ENCODE measurements at regions not wholly inside any gene's neighbourhood (a gene's known extent, or its start where the extent isn't known, plus 50 kb on each side); places are given as distances from the start of the nearest gene placed in this dataset.
"Not testable (repeated sequence)": the region's sequence is repeated elsewhere in the genome, so short reads cannot be mapped to it uniquely, and the experiment has no call there.

DNA sequence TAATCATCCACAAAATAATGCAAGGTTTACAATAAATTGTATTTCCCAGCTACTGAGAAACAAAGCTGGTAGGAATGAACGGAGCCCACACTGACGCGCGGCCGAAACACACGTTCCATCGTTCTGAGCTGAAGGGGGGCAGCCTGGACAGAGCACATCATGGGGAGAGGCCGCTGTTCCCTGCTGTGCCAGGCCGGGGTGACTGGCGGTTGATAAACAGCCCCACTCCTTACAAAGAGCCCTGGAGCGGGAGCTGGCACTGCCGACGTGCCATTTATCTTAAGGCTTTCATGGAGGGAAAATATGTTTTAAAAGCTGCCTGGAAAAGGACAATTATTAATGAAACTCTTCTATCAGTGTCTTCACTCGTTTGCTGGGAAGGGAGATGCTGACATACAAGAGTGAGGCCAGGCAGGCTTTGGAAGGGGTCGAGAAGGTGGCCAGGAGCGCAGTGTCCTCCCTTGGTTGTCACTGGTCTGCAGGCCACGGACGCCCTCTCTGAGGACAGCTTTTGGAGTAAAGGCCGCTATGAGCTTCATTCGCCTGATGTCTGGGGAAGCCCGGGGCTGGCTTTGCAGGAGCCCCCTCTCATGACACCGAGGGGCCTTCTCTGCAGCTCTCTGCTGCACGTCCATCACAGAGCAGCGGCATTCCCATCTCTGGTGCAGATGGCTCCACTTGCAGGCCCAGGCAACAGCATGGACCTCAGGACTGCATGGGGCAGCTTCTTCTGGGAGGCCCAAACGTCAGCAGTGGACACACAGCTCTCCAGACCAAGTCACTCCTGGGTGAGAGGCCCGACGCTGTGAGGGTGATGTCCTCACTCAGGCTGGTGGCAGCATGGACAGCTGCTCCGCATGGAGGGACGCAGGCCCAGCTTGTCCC, 355.3 kb upstream of the SFSWAP start:
- no peak for DNase-seq (ENCODE audit: low read depth in 2 of 3, low spot score in 2 of 3)

DNA sequence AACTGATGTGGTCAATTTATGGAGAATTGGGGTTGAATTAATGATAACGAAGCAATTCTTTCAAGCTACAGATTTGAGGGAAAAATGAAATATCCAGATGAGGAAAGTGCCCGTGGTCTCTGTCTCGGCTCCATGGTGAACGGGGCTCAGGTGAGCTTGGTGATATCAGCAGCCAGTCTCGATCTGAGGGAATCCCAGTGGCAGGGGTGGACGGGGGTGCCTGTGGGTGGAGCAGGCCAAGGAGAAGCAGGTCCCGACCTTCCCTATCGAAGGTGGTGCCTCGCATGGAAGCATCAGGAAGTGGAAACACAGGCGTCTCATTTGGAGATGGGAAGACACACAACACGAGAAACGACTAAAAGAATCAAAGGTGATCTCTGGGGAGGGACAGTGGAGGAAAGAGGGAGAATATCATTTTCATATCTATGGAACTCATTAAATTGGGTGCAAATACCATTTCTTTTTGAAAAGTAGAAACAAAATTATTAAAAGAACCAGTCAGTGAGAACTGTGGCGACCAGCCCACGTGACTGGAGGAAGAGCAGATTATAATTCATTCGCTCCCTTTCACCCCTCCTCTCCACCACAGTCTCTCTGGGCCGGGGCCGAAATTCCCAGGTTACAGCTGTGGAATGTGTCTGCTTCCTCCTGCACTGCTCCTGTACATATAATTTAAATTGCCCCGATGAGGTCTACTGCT, 354.3 kb upstream of the SFSWAP start:
- DNase-seq (ENCODE audit: low read depth in 2 of 3, low spot score in 2 of 3) = no peak

DNA sequence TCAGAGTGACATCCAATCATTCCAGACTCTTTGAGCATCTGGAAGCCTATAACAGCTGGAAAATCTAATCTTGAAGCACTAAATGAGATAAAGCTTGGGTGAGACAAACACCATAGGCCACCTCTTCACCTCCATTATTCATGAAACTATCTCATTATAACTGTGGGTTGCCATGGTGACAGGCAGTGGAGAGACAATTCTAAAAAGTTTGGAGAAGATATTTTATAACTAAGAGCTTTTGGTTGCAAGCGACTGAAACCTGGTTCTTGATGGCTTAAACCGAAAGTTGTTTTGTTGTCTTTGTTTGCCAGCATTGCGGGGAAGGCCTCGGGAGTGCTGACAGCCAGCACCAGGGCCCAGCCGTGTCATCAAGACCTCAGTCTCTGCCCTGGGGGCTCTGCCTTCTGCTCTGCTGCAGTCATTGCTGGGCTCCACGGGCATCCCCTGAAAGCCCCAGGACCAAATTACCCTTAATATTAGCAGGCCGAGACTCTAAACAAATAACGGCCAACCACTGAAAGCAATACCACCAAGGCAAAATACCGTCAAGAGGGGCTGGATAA, 353.6 kb upstream of the SFSWAP start:
- no peak for DNase-seq (ENCODE audit: low read depth in 2 of 3, low spot score in 2 of 3)

DNA sequence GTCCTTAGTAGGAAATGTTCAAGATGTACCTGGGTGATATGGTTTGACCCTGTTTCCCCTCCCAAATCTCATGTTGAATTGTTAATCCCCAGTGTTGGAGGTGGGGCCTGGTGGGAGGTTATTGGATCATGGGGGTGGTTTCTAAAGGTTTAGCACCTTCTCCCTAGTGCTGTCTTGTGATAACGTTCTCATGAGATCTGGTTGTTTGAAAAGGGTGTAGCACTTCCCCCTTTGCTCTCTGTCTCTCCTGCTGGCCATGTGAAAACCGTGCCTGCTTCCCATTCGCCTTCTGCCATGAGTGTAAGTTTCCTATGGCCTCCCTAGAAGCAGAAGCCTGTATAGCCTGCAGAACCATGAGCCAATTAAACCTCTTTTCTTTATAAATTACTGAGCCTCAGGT, 353.0 kb upstream of the SFSWAP start:
- no peak for DNase-seq (ENCODE audit: low read depth in 2 of 3, low spot score in 2 of 3)

DNA sequence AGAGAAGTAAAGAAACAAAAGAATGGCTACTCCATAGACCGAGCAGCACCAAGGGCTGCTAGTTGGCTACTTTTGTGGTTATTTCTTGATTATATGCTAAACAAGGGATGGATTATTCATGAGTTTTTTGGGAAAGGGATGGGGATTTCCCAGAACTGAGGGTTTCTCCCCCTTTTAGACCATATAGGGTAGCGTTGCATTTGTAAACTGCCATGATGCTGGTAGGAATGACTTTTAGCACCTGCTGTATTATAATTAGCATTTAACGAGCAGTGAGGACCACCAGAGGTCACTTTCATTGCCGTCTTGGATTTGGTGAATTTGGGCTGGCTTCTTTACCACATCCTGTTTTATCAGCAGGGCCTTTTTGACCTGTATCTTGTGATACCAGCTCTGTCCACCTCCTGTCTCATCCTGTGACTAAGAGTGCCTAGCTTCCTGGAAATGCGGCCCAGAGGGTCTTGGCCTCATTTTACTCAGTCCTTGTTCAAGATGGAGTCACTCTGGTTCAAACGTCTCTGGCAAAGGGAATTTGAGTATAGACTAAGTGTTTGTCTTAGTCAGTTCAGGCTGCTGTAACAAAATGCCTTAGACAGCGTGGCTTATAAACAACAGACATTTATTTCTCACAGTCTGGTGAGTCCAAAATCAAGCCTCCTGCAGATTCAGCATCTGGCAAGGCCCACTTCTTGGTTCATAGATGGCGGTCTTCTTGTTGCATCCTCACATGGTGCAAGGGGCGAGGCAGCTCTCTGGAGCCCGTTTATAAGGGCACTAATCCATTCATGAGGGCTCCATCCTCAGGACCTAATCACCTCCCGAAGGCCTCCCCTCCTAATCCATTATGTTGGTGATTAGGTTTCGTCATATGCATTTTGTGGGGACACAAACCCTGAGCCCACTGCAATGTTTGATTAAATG, 348.3 kb upstream of the SFSWAP start:
- DNase-seq (ENCODE audit: low read depth in 2 of 3, low spot score in 2 of 3) = no peak

DNA sequence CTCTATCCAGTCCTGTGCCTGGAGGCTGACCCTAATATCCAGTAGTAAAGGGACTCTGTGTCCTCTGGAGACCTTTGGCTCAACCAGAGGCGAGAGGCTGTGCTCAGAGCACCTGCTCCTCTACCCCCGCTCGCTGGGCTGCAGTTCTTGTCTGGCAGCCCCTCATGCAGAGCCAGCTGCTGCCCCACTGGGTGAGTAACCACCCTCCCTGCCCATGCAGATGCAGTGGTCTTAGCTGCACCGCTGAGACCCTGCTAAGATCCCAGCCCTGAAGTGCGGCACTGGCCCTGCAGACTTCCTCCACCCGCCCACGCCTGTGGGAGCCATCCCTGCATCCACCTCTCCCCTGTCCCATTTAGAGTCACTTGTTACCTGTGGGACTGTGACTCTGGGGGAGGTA, 347.5 kb upstream of the SFSWAP start:
- no peak for DNase-seq (ENCODE audit: low read depth in 2 of 3, low spot score in 2 of 3)

DNA sequence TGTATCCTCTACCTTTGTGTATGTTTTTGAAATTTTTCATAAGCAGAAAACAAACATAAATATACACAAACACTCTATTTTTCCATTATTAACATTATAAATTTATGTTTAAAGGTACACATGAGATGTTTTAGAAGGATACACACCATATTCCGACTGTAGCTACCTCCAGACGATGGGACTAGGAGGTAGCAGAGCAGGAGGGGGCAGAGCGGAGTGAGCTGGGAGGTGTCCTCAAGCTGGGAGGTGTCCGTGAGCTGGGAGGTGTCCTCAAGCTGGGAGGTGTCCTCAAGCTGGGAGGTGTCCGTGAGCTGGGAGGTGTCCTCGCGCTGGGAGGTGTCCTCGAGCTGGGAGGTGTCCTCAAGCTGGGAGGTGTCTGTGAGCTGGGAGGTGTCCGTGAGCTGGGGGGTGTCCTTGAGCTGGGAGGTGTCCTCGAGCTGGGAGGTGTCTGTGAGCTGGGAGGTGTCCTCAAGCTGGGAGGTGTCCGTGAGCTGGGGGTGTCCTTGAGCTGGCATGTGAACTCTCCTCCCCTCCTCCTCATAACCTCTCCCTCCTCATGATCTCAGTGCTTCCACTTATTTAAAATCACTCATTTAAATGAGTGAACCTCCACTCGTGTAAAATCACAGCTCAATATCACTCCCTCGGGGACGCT, 346.9 kb upstream of the SFSWAP start:
- no peak for DNase-seq (ENCODE audit: low read depth in 2 of 3, low spot score in 2 of 3)

DNA sequence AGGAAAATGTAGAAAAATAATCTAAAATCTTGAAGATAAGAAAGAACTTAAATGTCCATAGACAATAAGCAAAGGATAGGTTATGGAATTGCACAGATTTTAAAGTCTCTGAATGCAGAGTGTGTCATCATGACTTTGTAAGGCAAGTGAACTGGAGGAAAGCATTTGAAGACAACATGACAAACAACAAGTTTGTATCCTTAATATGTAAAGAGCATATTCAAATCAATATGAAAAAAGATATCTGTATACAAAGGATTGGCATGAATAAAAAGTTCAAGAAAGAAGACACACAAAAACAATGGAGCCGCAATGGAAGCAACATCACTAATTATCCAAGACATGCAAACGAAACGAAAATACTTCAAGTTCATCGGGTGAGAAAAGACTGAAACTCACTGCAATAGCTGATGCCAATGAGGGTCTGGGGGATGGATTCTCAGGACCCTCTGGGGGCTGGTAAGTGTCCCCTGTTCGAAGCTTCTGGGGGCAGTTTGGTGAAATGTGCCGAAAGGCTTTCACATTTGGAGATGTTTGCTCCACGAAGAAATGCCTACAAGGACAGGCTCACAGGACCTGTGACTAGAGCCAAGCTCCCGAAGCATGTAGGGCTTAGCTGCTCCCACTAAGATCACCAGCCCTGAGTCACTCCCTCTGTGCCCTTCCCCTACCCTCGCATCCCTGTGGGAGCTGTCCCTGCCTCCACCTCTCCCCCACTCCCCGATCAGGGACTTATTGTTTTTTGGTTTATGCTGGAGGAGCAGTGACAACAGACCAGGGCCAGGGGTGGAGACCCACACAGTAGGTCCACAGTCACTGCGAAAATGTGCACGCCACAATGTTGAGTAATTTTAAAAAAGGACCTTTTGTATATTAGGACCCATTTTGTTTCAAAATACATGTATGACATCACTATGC, 345.7 kb upstream of the SFSWAP start:
- DNase-seq (ENCODE audit: low read depth in 2 of 3, low spot score in 2 of 3) = no peak

DNA sequence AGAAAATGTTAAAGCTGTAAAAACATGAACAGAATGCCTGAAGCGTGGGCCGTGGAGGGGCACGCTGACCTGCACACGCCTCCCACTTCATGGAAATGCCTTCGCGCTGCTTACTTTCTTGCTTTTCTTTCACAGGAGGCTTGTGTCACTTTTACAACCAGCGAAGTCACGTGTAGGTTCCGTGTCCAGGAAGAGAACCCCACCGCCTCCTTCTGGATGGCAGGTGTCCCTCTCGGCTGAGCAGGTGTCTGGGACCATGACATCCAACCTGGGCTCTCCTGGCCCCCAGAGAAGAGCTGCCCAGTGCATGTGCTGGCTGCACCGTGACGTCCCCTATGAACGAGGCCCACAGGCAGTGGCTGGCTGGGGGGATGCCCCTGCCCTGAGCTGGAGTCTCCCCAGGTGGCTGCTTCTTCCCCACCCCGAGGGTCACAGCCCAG, 345.0 kb upstream of the SFSWAP start:
- no peak for DNase-seq (ENCODE audit: low read depth in 2 of 3, low spot score in 2 of 3)

DNA sequence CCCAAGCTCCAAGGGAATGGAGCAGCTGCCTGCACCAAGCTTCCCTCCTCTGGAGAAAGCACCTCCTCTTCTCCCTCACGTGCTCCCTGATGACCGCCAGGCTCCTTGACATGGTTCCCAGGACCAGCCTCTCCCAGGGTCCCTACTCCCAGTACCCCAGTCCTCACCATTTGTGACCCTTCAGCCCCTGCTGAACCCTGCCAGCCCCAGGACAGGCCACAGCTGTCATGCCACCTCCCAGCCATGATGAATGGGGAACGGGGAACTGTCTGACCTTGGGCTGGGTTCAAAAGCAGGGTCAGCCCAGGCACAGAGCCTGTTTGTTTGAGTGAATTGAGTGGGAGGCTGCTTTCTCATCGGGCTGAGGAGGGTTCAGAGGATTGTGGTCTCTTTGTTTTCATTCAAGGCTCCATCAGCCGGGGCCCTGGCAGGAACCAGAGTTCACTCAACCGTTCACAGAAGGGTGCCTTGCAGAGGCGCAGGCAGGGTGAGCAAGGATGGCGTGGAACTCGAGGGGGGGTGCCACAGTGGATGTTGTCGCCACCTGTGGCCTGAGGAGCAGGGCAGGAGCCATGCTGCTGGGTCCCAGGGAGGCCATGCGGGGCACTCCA, 344.5 kb upstream of the SFSWAP start:
- no peak for DNase-seq (ENCODE audit: low read depth in 2 of 3, low spot score in 2 of 3)

DNA sequence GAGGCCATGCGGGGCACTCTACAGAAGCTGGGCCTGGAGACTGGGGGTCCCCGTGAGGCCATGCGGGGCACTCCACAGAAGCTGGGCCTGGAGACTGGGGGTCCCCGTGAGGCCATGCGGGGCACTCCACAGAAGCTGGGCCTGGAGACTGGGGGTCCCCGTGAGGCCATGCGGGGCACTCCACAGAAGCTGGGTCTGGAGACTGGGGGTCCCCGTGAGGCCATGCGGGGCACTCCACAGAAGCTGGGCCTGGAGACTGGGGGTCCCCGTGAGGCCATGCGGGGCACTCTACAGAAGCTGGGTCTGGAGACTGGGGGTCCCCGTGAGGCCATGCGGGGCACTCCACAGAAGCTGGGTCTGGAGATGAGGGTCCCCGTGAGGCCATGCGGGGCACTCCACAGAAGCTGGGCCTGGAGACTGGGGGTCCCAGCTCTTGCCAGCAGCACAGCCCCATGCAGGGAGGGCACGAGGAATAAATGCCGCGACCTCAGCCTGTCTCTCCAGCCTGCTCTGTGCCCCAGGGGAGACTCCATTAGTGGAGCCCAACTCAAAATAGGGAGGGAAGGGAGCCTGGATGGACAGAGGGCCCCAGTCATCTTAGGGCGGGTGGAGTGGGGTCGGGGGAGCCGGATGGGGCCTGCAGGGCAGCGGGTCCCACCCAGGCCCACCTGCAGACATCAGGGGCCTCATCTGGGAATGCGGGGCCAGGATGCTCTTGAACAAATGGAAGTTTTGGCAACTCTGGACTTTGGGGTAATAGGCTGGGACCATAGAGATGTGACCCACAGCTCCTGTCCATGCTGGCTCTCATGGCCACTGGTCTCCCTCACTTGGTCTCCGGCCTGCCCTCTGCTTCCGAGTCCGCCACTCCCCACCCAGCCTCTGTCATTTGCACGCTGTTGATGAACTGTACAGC, 343.6 kb upstream of the SFSWAP start:
- not testable (repeated sequence) for DNase-seq (ENCODE audit: low read depth in 2 of 3, low spot score in 2 of 3)

DNA sequence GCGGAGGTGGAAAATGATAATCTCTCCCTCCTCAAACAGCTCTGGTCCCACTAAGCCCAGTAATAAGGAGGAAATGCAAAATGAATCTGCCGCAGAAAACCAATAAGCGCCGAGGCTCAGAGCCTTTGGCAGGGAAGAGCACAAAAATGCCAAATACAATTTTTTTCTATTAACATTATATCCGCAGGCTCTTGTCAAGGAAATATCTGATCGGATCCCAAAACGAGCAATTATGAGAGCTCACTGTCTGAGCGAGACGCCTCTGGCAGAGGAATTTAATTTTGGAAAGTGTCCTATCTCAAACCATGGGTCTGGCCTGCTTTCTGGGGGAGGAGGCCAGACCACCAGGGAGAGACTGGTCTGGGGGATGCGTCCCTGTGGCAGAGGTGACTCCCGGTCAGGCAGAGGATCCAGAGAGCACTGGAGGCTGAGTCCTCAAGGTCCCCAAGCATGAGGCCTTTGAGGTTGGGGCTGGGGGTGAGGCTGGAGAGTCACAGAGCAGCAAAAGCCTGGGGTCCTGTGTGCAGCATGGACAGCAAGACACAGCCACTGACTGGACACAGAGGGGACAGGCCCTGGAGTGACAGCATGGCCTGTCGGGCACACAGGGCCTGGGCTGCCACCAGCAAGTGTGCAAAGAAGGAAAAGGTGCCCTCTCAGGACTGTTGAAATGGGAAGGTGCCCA, 342.8 kb upstream of the SFSWAP start:
- DNase-seq (ENCODE audit: low read depth in 2 of 3, low spot score in 2 of 3) = no peak

DNA sequence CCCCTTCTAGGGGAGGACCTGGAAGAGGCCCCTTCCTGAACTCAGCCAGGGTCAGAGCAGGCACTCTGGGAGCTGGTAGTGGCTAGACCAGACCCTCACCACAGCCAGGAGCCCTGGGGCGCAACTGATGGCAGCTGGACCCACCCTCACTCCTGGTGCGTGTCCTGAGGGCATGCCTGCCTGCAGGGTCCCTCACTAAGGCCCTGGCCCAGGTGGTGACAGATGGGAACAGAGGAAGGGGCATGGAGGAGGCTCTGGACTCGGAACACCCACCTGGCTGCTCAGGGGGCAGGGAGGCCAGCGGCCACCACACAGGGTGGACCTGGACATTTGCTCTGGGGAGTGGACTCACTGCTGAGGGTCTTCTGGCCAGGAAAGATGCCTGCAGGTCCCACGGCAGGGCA, 342.2 kb upstream of the SFSWAP start:
- DNase-seq (ENCODE audit: low read depth in 2 of 3, low spot score in 2 of 3) = no peak

DNA sequence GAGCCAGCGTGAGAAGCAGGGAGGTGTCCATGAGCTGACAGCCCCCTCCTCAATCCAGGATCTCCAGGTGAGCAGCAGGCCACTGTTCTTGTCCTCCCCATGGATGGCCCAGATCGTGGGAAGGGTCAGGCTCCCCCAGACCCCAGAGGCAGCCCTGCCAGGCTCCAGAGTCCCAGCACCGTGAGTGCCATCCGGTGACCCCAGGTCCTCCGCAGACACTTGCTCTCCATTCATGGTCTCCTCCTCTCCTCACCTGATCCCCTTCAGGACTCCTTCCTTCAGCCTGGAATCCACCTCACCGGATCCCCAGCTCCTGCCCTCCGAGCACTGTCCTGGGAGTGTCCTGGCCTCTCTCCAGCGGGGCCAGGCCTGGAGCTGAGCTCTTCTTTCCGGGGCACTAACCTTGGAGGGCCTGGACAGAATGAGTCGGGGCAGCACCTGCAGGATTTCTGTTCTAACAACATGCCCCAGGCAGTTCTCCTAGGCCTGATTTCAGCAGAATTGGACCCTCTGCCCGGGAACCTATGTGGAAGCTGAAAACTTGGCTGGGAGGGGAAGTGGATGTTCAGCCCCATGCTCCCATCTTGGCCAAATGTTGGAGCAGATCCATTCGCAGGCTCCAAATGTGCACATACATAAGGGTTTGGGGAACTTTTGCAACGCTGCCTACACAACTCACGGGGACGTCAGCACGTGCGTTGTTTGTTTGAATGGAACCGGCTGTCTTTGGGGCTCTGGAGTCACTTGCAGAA, 341.6 kb upstream of the SFSWAP start:
- DNase-seq (ENCODE audit: low read depth in 2 of 3, low spot score in 2 of 3) = no peak

DNA sequence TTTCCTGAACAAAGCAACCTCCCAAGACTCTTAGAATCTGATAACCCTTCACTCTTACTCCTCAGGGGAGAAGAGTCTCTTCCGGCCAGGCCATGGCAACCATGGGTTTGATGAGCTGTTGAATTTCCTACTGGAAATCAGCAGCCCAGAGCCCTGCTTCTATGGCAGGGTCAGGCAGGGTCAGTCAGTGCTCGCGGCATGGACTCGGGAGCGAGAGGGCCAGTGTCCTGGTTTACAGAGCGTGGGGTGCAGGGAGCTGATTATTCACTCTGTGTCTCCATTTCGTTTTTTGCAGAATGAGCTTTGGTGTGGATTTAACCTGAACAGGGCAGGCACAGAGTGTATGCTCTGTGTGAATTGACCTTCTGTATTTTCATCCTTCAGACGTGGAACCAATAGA, 340.6 kb upstream of the SFSWAP start:
- DNase-seq (ENCODE audit: low read depth in 2 of 3, low spot score in 2 of 3) = no peak

DNA sequence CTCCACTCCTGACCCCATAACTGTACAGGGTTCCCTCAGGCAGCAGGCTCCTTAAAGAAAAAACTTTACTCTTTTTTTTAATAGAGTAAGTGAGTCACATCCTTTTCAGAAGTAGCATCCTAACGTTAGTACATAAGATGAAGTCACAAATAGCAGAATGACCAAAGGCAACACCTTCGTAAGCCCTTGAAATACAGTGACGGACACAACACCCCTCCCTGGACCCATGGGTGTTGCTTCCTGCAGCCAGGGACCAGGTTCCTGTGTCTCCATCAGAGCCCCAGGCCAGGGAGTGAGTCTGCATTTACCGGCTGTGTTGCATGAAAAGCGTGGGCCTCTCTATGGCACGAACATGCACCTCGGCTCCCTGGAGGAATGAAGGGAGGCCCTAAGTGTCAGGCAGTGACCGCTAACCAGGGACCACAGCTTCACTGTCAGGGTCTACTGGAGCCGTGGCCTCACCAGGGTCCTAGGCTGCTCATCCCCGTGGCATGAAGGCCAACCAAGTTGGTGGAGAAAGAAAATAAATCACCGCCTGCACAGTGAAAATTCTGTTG, 340.0 kb upstream of the SFSWAP start:
- no peak for DNase-seq (ENCODE audit: low read depth in 2 of 3, low spot score in 2 of 3)

Measured in activated CD8-positive, alpha-beta memory T cell treated with anti-CD3 and anti-CD28 coated beads for 48 hours (primary cell).